Esophagus muscularis mucosa (tissue), 3 donors: ENCODE measurements at regions not wholly inside any gene's neighbourhood (a gene's known extent, or its start where the extent isn't known, plus 50 kb on each side); places are given as distances from the start of the nearest gene placed in this dataset.
"Not testable (repeated sequence)": the region's sequence is repeated elsewhere in the genome, so short reads cannot be mapped to it uniquely, and the experiment has no call there.

ENCODE experiments used
- CTCF ChIP-seq, 3 experiments: fragments of 200-600 bp in 2 of 3; fragments of 450-650 bp in 1 of 3; sonication (generic) in 2 of 3; IDR thresholded peaks; one replicate each; pipeline ENCODE4 v1.5.1; 2017 to 2019; ENCODE audit warnings: antibody characterized with exemption in 3 of 3, mild to moderate bottlenecking in 2 of 3, moderate library complexity in 1 of 3
- EP300 ChIP-seq: sonication (generic); formaldehyde crosslinking; IDR thresholded peaks from one replicate; pipeline ENCODE4 v1.6.1; 2017; ENCODE audit warnings: antibody characterized with exemption

GRCh38 chr16:16723819-16724519, 345.0 kb downstream of the NPIPA7 start:
- not testable (repeated sequence) for TF ChIP-seq CTCF (IDR thresholded peaks at IDR 0.05); EP300
